ENCODE measurements at regions not wholly inside any gene's neighbourhood (a gene's known extent, or its start where the extent isn't known, plus 50 kb on each side); places are given as distances from the start of the nearest gene placed in this dataset.

DNA sequence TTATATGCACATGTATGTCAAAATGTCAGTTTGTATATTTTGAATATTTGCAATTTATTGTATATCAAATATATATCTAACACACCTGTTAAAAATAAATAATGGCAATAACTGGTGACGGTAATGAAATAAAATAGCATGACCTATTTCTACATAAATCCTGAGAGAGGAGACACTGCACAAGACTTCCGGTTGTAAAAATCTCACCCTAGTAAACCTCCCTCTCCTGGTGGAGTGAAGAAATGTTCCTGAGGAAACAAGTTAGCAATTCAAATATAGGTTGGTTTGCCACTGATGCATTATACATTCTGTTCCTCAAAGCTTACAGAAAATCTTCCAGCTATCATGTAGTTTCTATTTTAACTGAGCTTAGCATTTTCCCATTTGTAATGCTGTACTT is 166.1 kb upstream of the SYT10 start:
- Histone ChIP-seq H3K27me3 (ENCODE audit: control insufficient read depth in 1 of 2, insufficient read depth in 2 of 2, low read length in 2 of 2) (no peaks in the 10 kb centered on the region), H4K20me1 (ENCODE audit: insufficient read depth, low read length) (no peaks in the 10 kb centered on the region), H3K4me3 (replicated peaks in 1 of 3; ENCODE audit: insufficient read depth in 1 of 3, low read depth in 2 of 3, low read length in 3 of 3) (no peak overlapping the region), H3K9me3 (ENCODE audit: low read length) (no peaks in the 10 kb centered on the region), H3K9ac (ENCODE audit: insufficient read depth, low read depth, low read length) (no peak overlapping the region), H3K4me2 (ENCODE audit: low read depth, low read length) (no peak overlapping the region), H3K79me2 (ENCODE audit: insufficient read depth, low read length) (no peaks in the 10 kb centered on the region), H3K27ac (ENCODE audit: extremely low read length, insufficient read depth, low read length) (no peak overlapping the region), H3K36me3 (replicated peaks in 1 of 2; ENCODE audit: control insufficient read depth in 1 of 2, insufficient read depth in 2 of 2, low read length in 2 of 2) (no peaks in the 10 kb centered on the region), H2AFZ (ENCODE audit: low read length) (no peak overlapping the region), H3K4me1 (ENCODE audit: insufficient read depth, low read length) (no peaks in the 10 kb centered on the region)
- no TSS peak for BruUV-seq (replicated peaks)
- CTCF ChIA-PET (ENCODE audit: low intra/inter-chr PET ratio, low total read pairs): no interaction called here
- intact Hi-C loops (cut with micrococcal nuclease; ENCODE audit: unreplicated experiment) (loop anchor here (5.0 kb wide), 1 partner anchor 178 kb away; no protein-coding TSS in a partner anchor), in situ Hi-C loops (cut with HindIII; ENCODE audit: extremely low pct_ligation_motif_present, low pct_unique_long_range_greater_than_20kb) (no loop called here)
- 0 out of 2 replicates have a peak, but pooled peaks have one; percentile 14 for TF ChIP-seq SMC3 (IDR thresholded peaks at IDR 0.05; ENCODE audit: low read length)
- no peak for TF ChIP-seq MAFK (conservative IDR thresholded peaks at IDR 0.05 in 1 of 2, IDR thresholded peaks at IDR 0.05 in 1 of 2; ENCODE audit: low read length in 2 of 2)
- no peak for TF ChIP-seq GABPA (IDR thresholded peaks at IDR 0.05; ENCODE audit: low read depth, low read length)
- peak; percentile 34; the same call in 1 of the 2 replicates for TF ChIP-seq GABPA (CRISPR knock-in tag; IDR thresholded peaks at IDR 0.05; ENCODE audit: low read depth)
- no peak for FAIRE-seq
- WGBS (ENCODE audit: low lambda C conversion rate): 26% methylated on average over 2 of the region's 2 CpGs
- POLR2A ChIA-PET: no interaction called here
- DNase-seq (ENCODE audit: low spot score): peak; percentile 10
- ATAC-seq: peak; percentile 49; the same call in 2 of the 3 replicates

- POLR2A ChIA-PET: no interaction called here
- Histone ChIP-seq H3K9me3 (ENCODE audit: low read length) (no peaks in the 10 kb centered on the region), H3K27me3 (ENCODE audit: control insufficient read depth in 1 of 2, insufficient read depth in 2 of 2, low read length in 2 of 2) (no peaks in the 10 kb centered on the region; a peak in 1 of 5 replicates), H3K79me2 (ENCODE audit: insufficient read depth, low read length) (no peaks in the 10 kb centered on the region), H4K20me1 (ENCODE audit: insufficient read depth, low read length) (no peaks in the 10 kb centered on the region), H3K4me3 (replicated peaks in 1 of 3; ENCODE audit: insufficient read depth in 1 of 3, low read depth in 2 of 3, low read length in 3 of 3) (no peak overlapping the region), H3K9ac (ENCODE audit: insufficient read depth, low read depth, low read length) (no peak overlapping the region), H3K4me2 (ENCODE audit: low read depth, low read length) (no peak overlapping the region), H3K4me1 (ENCODE audit: insufficient read depth, low read length) (no peaks in the 10 kb centered on the region), H3K27ac (ENCODE audit: extremely low read length, insufficient read depth, low read length) (no peak overlapping the region), H2AFZ (ENCODE audit: low read length) (no peak overlapping the region), H3K36me3 (replicated peaks in 1 of 2; ENCODE audit: control insufficient read depth in 1 of 2, insufficient read depth in 2 of 2, low read length in 2 of 2) (no peaks in the 10 kb centered on the region)
- 2% methylated on average over 4 of the region's 4 CpGs for WGBS (ENCODE audit: low lambda C conversion rate)
- ATAC-seq (no peak), DNase-seq (ENCODE audit: low spot score) (no peak), FAIRE-seq (no peak)
- intact Hi-C loops (cut with micrococcal nuclease; ENCODE audit: unreplicated experiment): loop anchor here (5.0 kb wide), 1 partner anchor 183 kb away; no protein-coding TSS in a partner anchor
- TF ChIP-seq ZNF274 (CRISPR knock-in tag; IDR thresholded peaks at IDR 0.05) (no peak), KAT8 (CRISPR knock-in tag; IDR thresholded peaks at IDR 0.05) (no peak), KDM6A (CRISPR knock-in tag; IDR thresholded peaks at IDR 0.05; ENCODE audit: low read depth) (no peak), STAT5B (CRISPR knock-in tag; IDR thresholded peaks at IDR 0.05) (no peak), ZNF589 (CRISPR knock-in tag; conservative IDR thresholded peaks at IDR 0.05) (no peak), SMYD3 (CRISPR knock-in tag; IDR thresholded peaks at IDR 0.05) (no peak), ZNF432 (CRISPR knock-in tag; IDR thresholded peaks at IDR 0.05; ENCODE audit: borderline replicate concordance) (no peak), GLMP (CRISPR knock-in tag; IDR thresholded peaks at IDR 0.05; ENCODE audit: borderline replicate concordance) (no peak)
- CTCF ChIA-PET (ENCODE audit: low intra/inter-chr PET ratio, low total read pairs): no interaction called here
- in situ Hi-C loops (cut with HindIII; ENCODE audit: extremely low pct_ligation_motif_present, low pct_unique_long_range_greater_than_20kb): no loop called here
- no TSS peak for BruUV-seq (replicated peaks)
Observed at GRCh38 chr12:33609910-33610309, 170.3 kb upstream of the SYT10 start.

Measured in HepG2 (cell line).